ENCODE measurements at regions not wholly inside any gene's neighbourhood (a gene's known extent, or its start where the extent isn't known, plus 50 kb on each side); places are given as distances from the start of the nearest gene placed in this dataset.

GRCh38 chr1:184260382-184260781 is 126.4 kb upstream of the C1orf21 start:
- TF ChIP-seq EP300 (IDR thresholded peaks at IDR 0.05) = no peak
- no peak for TF ChIP-seq POLR2A (IDR thresholded peaks at IDR 0.05)
- TF ChIP-seq CTCF (IDR thresholded peaks at IDR 0.05) = no peak

Data from tibial nerve (tissue), 4 donors.